ENCODE measurements at regions not wholly inside any gene's neighbourhood (a gene's known extent, or its start where the extent isn't known, plus 50 kb on each side); places are given as distances from the start of the nearest gene placed in this dataset.

DNA sequence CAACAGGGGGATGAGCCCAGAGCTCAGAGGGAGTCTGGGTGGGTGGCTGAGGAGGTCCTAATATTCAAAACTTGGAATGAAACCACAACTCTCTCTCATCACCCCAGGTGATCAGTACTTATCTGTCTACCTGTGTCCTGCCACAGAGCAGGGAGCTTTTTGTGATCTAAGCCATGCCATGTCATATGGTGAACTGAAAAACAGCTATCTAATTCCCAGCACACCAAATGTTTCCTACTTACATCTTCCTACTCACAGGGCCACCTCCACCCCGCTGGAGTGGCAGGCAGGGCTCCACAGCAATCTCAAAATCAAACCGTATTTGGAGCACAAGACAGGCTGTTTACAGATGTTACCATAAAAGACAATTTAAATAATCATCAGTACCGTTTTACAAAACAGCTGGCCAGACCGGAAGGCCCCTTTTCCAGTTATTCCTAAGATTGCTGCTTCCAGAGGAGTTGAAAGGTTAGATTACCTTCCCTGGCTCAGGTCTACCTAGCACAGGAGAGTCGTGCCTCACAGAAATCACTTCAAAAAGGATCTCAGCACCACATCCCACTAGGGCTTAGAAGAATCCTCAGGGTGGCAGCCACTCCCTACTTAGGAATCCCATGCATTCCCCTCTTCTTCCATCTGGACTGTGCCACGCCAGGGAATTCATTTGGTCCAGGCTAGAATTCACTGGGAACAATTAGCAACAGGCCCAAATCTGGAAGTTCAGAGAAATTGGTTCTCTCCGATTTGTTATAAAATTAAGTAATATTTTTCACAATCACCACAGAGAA lies 226.6 kb upstream of the IL12A start:
- FAIRE-seq = no peak
- Histone ChIP-seq H4K20me1 (replicated peaks; ENCODE audit: control insufficient read depth, insufficient read depth, low read length) (no peaks in the 10 kb centered on the region), H3K27me3 (ENCODE audit: control insufficient read depth in 2 of 2, insufficient read depth in 2 of 2, low read length in 2 of 2) (peaks cover 6 to 16% of the 10 kb centered on the region in 2 experiments; a peak in 4 of 5 replicates), H3K9ac (ENCODE audit: insufficient read depth in 1 of 2, low read depth in 2 of 2, low read length in 2 of 2) (no peak overlapping the region), H3K9me3 (replicated peaks; ENCODE audit: control insufficient read depth, insufficient read depth, low read depth, low read length) (no peaks in the 10 kb centered on the region), H2AFZ (ENCODE audit: low read depth, low read length) (no peak overlapping the region), H3K79me2 (ENCODE audit: control insufficient read depth, insufficient read depth, low read length) (no peaks in the 10 kb centered on the region), H3K36me3 (ENCODE audit: control insufficient read depth, insufficient read depth, low read length) (no peaks in the 10 kb centered on the region), H3K27ac (ENCODE audit: extremely low read depth, low read depth, low read length) (no peak overlapping the region), H3K9me1 (ENCODE audit: control insufficient read depth, insufficient read depth, low read length) (no peaks in the 10 kb centered on the region), H3K4me1 (replicated peaks in 1 of 2; ENCODE audit: control insufficient read depth in 2 of 2, insufficient read depth in 2 of 2, low read length in 2 of 2) (peaks cover 0 to 21% of the 10 kb centered on the region in 2 experiments; a peak in 2 of 5 replicates), H3K4me2 (ENCODE audit: insufficient read depth, low read length) (no peak overlapping the region), H3K4me3 (no peak overlapping the region)
- ChIA-PET CTCF (ENCODE audit: low intra/inter-chr PET ratio) (no interaction called here), POLR2A (no interaction called here)
- BruUV-seq (replicated peaks) = no TSS peak
- no peak for DNase-seq (ENCODE audit: extremely low read depth in 1 of 4, low spot score in 3 of 4)
- no peak for ATAC-seq
- in situ Hi-C loops (cut with MboI) (no loop called here), intact Hi-C loops (cut with micrococcal nuclease) (no loop called here)
- 1% methylated on average over 7 of the region's 7 CpGs for WGBS (ENCODE audit: insufficient coverage, low coverage, missing lambda C conversion rate)
- no peak for TF ChIP-seq GABPB1 (CRISPR knock-in tag; IDR thresholded peaks at IDR 0.05)
- no peak for TF ChIP-seq HSF4 (CRISPR knock-in tag; IDR thresholded peaks at IDR 0.05; ENCODE audit: borderline replicate concordance)
- TF ChIP-seq, protein P1, sequence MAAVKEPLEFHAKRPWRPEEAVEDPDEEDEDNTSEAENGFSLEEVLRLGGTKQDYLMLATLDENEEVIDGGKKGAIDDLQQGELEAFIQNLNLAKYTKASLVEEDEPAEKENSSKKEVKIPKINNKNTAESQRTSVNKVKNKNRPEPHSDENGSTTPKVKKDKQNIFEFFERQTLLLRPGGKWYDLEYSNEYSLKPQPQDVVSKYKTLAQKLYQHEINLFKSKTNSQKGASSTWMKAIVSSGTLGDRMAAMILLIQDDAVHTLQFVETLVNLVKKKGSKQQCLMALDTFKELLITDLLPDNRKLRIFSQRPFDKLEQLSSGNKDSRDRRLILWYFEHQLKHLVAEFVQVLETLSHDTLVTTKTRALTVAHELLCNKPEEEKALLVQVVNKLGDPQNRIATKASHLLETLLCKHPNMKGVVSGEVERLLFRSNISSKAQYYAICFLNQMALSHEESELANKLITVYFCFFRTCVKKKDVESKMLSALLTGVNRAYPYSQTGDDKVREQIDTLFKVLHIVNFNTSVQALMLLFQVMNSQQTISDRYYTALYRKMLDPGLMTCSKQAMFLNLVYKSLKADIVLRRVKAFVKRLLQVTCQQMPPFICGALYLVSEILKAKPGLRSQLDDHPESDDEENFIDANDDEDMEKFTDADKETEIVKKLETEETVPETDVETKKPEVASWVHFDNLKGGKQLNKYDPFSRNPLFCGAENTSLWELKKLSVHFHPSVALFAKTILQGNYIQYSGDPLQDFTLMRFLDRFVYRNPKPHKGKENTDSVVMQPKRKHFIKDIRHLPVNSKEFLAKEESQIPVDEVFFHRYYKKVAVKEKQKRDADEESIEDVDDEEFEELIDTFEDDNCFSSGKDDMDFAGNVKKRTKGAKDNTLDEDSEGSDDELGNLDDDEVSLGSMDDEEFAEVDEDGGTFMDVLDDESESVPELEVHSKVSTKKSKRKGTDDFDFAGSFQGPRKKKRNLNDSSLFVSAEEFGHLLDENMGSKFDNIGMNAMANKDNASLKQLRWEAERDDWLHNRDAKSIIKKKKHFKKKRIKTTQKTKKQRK (IDR thresholded peaks at IDR 0.05; ENCODE audit: borderline replicate concordance, low read depth, low read length) = no peak
- TF ChIP-seq MEIS2 (IDR thresholded peaks at IDR 0.05; ENCODE audit: partially characterized antibody) = no peak
- no peak for TF ChIP-seq PHF21A (IDR thresholded peaks at IDR 0.05; ENCODE audit: borderline replicate concordance, low read depth)
- TF ChIP-seq, protein P2, sequence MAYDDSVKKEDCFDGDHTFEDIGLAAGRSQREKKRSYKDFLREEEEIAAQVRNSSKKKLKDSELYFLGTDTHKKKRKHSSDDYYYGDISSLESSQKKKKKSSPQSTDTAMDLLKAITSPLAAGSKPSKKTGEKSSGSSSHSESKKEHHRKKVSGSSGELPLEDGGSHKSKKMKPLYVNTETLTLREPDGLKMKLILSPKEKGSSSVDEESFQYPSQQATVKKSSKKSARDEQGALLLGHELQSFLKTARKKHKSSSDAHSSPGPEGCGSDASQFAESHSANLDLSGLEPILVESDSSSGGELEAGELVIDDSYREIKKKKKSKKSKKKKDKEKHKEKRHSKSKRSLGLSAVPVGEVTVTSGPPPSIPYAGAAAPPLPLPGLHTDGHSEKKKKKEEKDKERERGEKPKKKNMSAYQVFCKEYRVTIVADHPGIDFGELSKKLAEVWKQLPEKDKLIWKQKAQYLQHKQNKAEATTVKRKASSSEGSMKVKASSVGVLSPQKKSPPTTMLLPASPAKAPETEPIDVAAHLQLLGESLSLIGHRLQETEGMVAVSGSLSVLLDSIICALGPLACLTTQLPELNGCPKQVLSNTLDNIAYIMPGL (CRISPR knock-in tag; IDR thresholded peaks at IDR 0.05) = no peak
- no peak for TF ChIP-seq YY1 (IDR thresholded peaks at IDR 0.05; ENCODE audit: borderline replicate concordance in 1 of 3, control insufficient read depth in 1 of 3, extremely low read depth in 1 of 3, insufficient read depth in 3 of 3, insufficient read length in 1 of 3, insufficient replicate concordance in 2 of 3, low read depth in 1 of 3, low read length in 2 of 3)
- no peak for TF ChIP-seq EGR1 (conservative IDR thresholded peaks at IDR 0.05)
